Glutamatergic neuron (in vitro differentiated cells): ENCODE measurements at regions not wholly inside any gene's neighbourhood (a gene's known extent, or its start where the extent isn't known, plus 50 kb on each side); places are given as distances from the start of the nearest gene placed in this dataset.

ENCODE experiments used
- DNase-seq: peaks from one replicate; pipeline ENCODE4 v3.0.0; 2022
- H3K27ac Mint-ChIP-seq: one replicate; pipeline ENCODE4 v1.8.0; 2020; ENCODE audit warnings: mild to moderate bottlenecking, mixed read lengths, inconsistent platforms; ENCODE audit not compliant: unreplicated experiment
- H3K27me3 Mint-ChIP-seq: one replicate; pipeline ENCODE4 v1.8.0; 2020; ENCODE audit warnings: mild to moderate bottlenecking, moderate library complexity, mixed read lengths, inconsistent platforms; ENCODE audit not compliant: unreplicated experiment
- H3K36me3 Mint-ChIP-seq: one replicate; pipeline ENCODE4 v1.8.0; 2020; ENCODE audit warnings: mild to moderate bottlenecking, mixed read lengths, inconsistent platforms; ENCODE audit not compliant: unreplicated experiment
- H3K4me1 Mint-ChIP-seq: one replicate; pipeline ENCODE4 v1.8.0; 2020; ENCODE audit warnings: mild to moderate bottlenecking, low read depth, mixed read lengths, inconsistent platforms; ENCODE audit not compliant: unreplicated experiment
- H3K4me3 Mint-ChIP-seq: one replicate; pipeline ENCODE4 v1.8.0; 2020; ENCODE audit warnings: mild to moderate bottlenecking, mixed read lengths, inconsistent platforms; ENCODE audit not compliant: unreplicated experiment
- H3K9me3 Mint-ChIP-seq: one replicate; pipeline ENCODE4 v1.8.0; 2020; ENCODE audit warnings: mild to moderate bottlenecking, moderate library complexity, mixed read lengths, inconsistent platforms; ENCODE audit not compliant: unreplicated experiment
- TF ChIP-seq, protein P1 (sequence below): fragments of 200-600 bp; sonication (generic); IDR thresholded peaks from one replicate; pipeline ENCODE4 v1.5.0; 2021; ENCODE audit not compliant: partially characterized antibody, unreplicated experiment

DNA sequence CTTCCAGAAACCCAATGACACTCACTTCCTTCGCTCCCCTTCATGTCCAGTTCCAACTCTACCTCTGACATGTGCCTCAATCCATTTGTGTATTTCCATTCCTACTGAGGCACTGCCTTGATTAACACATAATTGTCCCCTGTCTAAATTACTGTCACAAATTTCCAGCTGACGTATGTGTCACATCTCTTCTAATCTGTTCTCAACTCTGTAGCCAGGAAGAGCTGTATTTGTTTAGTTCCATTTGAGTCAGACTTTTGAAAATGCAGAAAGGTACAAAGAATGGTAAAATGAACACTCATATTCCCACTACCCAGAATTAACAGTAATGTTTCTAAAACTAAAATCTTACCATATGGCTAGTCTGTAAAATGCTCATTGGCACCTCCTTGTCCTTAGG, 299.0 kb upstream of the GADL1 start:
- H3K4me1 Mint-ChIP-seq: no peaks in the 10 kb centered on the region
- H3K27me3 Mint-ChIP-seq: no peaks in the 10 kb centered on the region
- no peaks in the 10 kb centered on the region for H3K36me3 Mint-ChIP-seq
- DNase-seq: no peak
- no peak overlapping the region for H3K4me3 Mint-ChIP-seq
- TF ChIP-seq, protein P1, sequence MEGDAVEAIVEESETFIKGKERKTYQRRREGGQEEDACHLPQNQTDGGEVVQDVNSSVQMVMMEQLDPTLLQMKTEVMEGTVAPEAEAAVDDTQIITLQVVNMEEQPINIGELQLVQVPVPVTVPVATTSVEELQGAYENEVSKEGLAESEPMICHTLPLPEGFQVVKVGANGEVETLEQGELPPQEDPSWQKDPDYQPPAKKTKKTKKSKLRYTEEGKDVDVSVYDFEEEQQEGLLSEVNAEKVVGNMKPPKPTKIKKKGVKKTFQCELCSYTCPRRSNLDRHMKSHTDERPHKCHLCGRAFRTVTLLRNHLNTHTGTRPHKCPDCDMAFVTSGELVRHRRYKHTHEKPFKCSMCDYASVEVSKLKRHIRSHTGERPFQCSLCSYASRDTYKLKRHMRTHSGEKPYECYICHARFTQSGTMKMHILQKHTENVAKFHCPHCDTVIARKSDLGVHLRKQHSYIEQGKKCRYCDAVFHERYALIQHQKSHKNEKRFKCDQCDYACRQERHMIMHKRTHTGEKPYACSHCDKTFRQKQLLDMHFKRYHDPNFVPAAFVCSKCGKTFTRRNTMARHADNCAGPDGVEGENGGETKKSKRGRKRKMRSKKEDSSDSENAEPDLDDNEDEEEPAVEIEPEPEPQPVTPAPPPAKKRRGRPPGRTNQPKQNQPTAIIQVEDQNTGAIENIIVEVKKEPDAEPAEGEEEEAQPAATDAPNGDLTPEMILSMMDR: no peak
- no peak overlapping the region for H3K27ac Mint-ChIP-seq
- H3K9me3 Mint-ChIP-seq: no peaks in the 10 kb centered on the region

DNA sequence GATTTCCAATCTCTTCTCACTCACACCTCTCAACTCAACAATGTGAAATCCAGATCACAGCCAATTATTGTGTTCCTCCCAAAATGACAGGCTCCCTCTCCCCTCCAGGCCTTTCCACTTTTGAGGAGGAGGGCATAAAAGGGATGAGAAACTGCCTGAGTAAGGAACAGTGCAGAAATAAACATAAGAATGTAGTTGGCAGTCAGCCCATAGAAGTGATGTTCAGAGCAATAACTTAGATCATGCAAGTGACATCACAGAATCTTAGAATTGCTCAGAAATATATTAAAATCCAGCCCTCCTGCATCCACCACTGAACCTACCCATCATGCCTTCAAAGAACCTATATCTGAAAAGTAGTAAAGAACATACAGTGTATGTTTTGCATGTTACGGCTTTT, 299.4 kb upstream of the GADL1 start:
- H3K4me3 Mint-ChIP-seq: no peak overlapping the region

DNA sequence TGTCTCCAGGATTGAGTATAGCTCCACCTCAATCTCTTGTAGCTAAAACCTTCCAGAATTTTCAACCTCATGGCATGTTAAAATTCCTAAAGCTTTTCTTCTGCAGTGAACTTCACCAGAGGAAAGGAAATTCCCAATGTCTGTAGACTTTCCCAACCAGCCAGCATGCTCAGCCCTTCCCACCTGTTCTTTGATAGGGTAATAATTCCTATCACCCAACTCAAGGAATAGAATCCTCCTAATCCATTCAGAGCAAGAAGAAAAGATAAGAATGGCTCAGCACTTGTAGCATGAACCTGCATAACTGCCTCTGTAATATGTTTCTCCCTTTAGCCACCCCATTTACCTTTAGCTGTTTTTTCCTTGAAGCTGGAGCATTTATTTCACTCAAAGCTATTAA, 301.8 kb upstream of the GADL1 start:
- no peaks in the 10 kb centered on the region for H3K4me1 Mint-ChIP-seq
- no peaks in the 10 kb centered on the region for H3K36me3 Mint-ChIP-seq
- DNase-seq: no peak
- TF ChIP-seq, protein P1: no peak
- H3K9me3 Mint-ChIP-seq: no peaks in the 10 kb centered on the region
- H3K27ac Mint-ChIP-seq: no peak overlapping the region
- H3K27me3 Mint-ChIP-seq: no peaks in the 10 kb centered on the region
- H3K4me3 Mint-ChIP-seq: no peak overlapping the region

More for the DNA sequence above, 299.4 kb upstream of the GADL1 start:
- Mint-ChIP-seq H3K36me3 (no peaks in the 10 kb centered on the region), H3K9me3 (no peaks in the 10 kb centered on the region), H3K27me3 (no peaks in the 10 kb centered on the region), H3K4me1 (no peaks in the 10 kb centered on the region), H3K27ac (no peak overlapping the region)
- DNase-seq: no peak
- TF ChIP-seq, protein P1: no peak

- Mint-ChIP-seq H3K4me1 (no peaks in the 10 kb centered on the region), H3K4me3 (no peak overlapping the region), H3K27ac (no peak overlapping the region), H3K27me3 (no peaks in the 10 kb centered on the region), H3K9me3 (no peaks in the 10 kb centered on the region), H3K36me3 (no peaks in the 10 kb centered on the region)
- TF ChIP-seq, protein P1: no peak
- DNase-seq: no peak
These were observed 302.5 kb upstream of the GADL1 start for GRCh38 chr3:31196881-31197364.

- no peaks in the 10 kb centered on the region for H3K4me1 Mint-ChIP-seq
- TF ChIP-seq, protein P1: no peak
- H3K27me3 Mint-ChIP-seq: no peaks in the 10 kb centered on the region
- no peaks in the 10 kb centered on the region for H3K36me3 Mint-ChIP-seq
- H3K27ac Mint-ChIP-seq: no peak overlapping the region
- H3K9me3 Mint-ChIP-seq: no peaks in the 10 kb centered on the region
- DNase-seq: no peak
- H3K4me3 Mint-ChIP-seq: no peak overlapping the region
These were observed 303.5 kb upstream of the GADL1 start for GRCh38 chr3:31197941-31198340.
